SK-N-SH treated with all-trans-retinoic acid at 6 μM for 48 hours (cell line): ENCODE measurements at regions not wholly inside any gene's neighbourhood (a gene's known extent, or its start where the extent isn't known, plus 50 kb on each side); places are given as distances from the start of the nearest gene placed in this dataset.

Source experiments
- PATZ1 ChIP-seq: fragments of 250-450 bp; sonication (Bioruptor Pico); IDR thresholded peaks from 2 replicates; pipeline ENCODE4 v1.8.0; 2020; ENCODE audit warnings: mild to moderate bottlenecking, moderate library complexity, borderline replicate concordance
- PPARA ChIP-seq: fragments of 250-450 bp; sonication (Bioruptor Pico); IDR thresholded peaks from 2 replicates; pipeline ENCODE4 v1.5.0; 2020; ENCODE audit warnings: mild to moderate bottlenecking, borderline replicate concordance
- TCF4 ChIP-seq: fragments of 250-450 bp; sonication (Bioruptor Pico); IDR thresholded peaks from 2 replicates; pipeline ENCODE4 v1.8.0; 2021; ENCODE audit warnings: mild to moderate bottlenecking, moderate library complexity, borderline replicate concordance
- TOX ChIP-seq: fragments of 250-450 bp; sonication (Bioruptor Pico); IDR thresholded peaks from 2 replicates; pipeline ENCODE4 v1.8.0; 2021; ENCODE audit warnings: mild to moderate bottlenecking, moderate library complexity, borderline replicate concordance
- ZFP3 ChIP-seq: fragments of 250-450 bp; sonication (Bioruptor Pico); IDR thresholded peaks from 2 replicates; pipeline ENCODE4 v1.5.0; 2020; ENCODE audit warnings: mild to moderate bottlenecking, moderate library complexity
- ZNF565 ChIP-seq: fragments of 450-650 bp; formaldehyde crosslinking; conservative IDR thresholded peaks from 2 replicates; pipeline ENCODE4 v1.5.0; 2020; ENCODE audit warnings: low read depth, mild to moderate bottlenecking, moderate library complexity
- ZNF70 ChIP-seq: fragments of 450-650 bp; formaldehyde crosslinking; IDR thresholded peaks from 2 replicates; pipeline ENCODE4 v1.5.0; 2020; ENCODE audit warnings: mild to moderate bottlenecking, moderate library complexity

GRCh38 chr7:156143158-156143557 lies 330.9 kb upstream of the SHH start:
- TF ChIP-seq ZFP3 (CRISPR knock-in tag) (no peak), ZNF565 (no peak), TCF4 (no peak), PPARA (CRISPR knock-in tag) (no peak), PATZ1 (CRISPR knock-in tag) (no peak), TOX (CRISPR knock-in tag) (no peak), ZNF70 (no peak)
